Astrocyte of the hippocampus (primary cell): ENCODE measurements at regions not wholly inside any gene's neighbourhood (a gene's known extent, or its start where the extent isn't known, plus 50 kb on each side); places are given as distances from the start of the nearest gene placed in this dataset.

Experiments used
- DNase-seq: peaks from one replicate; pipeline ENCODE4 v3.0.0; 2011; ENCODE audit warnings: low read depth, low spot score

GRCh38 chr2:142280831-142281230, 150.0 kb upstream of the LRP1B start:
- no peak for DNase-seq

GRCh38 chr2:142270990-142271389, 140.2 kb upstream of the LRP1B start:
- no peak for DNase-seq

GRCh38 chr2:142270291-142270690, 139.5 kb upstream of the LRP1B start:
- DNase-seq = no peak

- no peak for DNase-seq
These were observed 128.5 kb upstream of the LRP1B start for GRCh38 chr2:142259356-142259755.

GRCh38 chr2:142254031-142254430, 123.2 kb upstream of the LRP1B start:
- no peak for DNase-seq

- no peak for DNase-seq
These were observed 110.2 kb upstream of the LRP1B start for GRCh38 chr2:142241016-142241415.

- no peak for DNase-seq
These were observed 105.4 kb upstream of the LRP1B start for GRCh38 chr2:142236181-142236580.

- peak; percentile 17 for DNase-seq
These were observed 103.9 kb upstream of the LRP1B start for GRCh38 chr2:142234741-142235140.

- DNase-seq = no peak
These were observed 92.5 kb upstream of the LRP1B start for GRCh38 chr2:142223309-142223708.

- no peak for DNase-seq
These were observed 91.9 kb upstream of the LRP1B start for GRCh38 chr2:142222715-142223114.

GRCh38 chr2:142220901-142221300, 90.1 kb upstream of the LRP1B start:
- DNase-seq = peak; percentile 76

- DNase-seq = no peak
These were observed 89.4 kb upstream of the LRP1B start for GRCh38 chr2:142220239-142220638.

- peak; percentile 39 for DNase-seq
These were observed 87.7 kb upstream of the LRP1B start for GRCh38 chr2:142218471-142218870.

GRCh38 chr2:142217804-142218203, 87.0 kb upstream of the LRP1B start:
- no peak for DNase-seq

- DNase-seq = no peak
These were observed 69.2 kb upstream of the LRP1B start for GRCh38 chr2:142200062-142200461.

GRCh38 chr2:142199073-142199472, 68.3 kb upstream of the LRP1B start:
- no peak for DNase-seq

- DNase-seq = peak; percentile 43
These were observed 60.0 kb upstream of the LRP1B start for GRCh38 chr2:142190805-142191204.

- DNase-seq = no peak
These were observed 58.7 kb upstream of the LRP1B start for GRCh38 chr2:142189501-142189900.

- DNase-seq = no peak
These were observed 57.7 kb upstream of the LRP1B start for GRCh38 chr2:142188562-142188961.

- peak; percentile 22 for DNase-seq
These were observed 50.2 kb upstream of the LRP1B start for GRCh38 chr2:142180820-142181533.
